HCT116 (cell line): ENCODE measurements at regions not wholly inside any gene's neighbourhood (a gene's known extent, or its start where the extent isn't known, plus 50 kb on each side); places are given as distances from the start of the nearest gene placed in this dataset.

Experiments used
- ATAC-seq: fragments of 200-7000 bp; cut with Tn5 transposase; 2 replicates; pipeline ENCODE4 v1.9.1; 2020; ENCODE audit warnings: mild to moderate bottlenecking, moderate library complexity
- BruUV-seq: library from RNA; stranded (reverse); fragments of 400-500 nt; replicated peaks from 2 replicates; lab custom pipeline; 2021; lab: Mats Ljungman, UMichigan
- CTCF ChIA-PET: fragments of 300-600 bp; sonication (Branson Sonifier 250); formaldehyde crosslinking; loops from one replicate; lab custom pipeline; 2021; ENCODE audit warnings: antibody characterized with exemption; lab: Charles Lee
- POLR2A ChIA-PET: fragments of 300-600, 350-600 bp; sonication (Branson Sonifier 250); formaldehyde crosslinking; loops from one replicate; lab custom pipeline; 2021; ENCODE audit warnings: antibody characterized with exemption; lab: Charles Lee
- RAD21 ChIA-PET, 2 experiments: fragments of 300-600 bp; sonication (Branson Sonifier 250); formaldehyde crosslinking; loops; one replicate each; lab custom pipeline; 2023; ENCODE audit warnings: low total read pairs in 2 of 2; ENCODE audit not compliant: uncharacterized antibody in 2 of 2, unreplicated experiment in 2 of 2, low non-redundant PET in 1 of 2; lab: Charles Lee
- DNase-seq: peaks from one replicate; pipeline ENCODE4 v3.0.0-alpha.2; 2010; ENCODE audit warnings: low read depth, low spot score
- H2AFZ ChIP-seq: fragments of 200-600 bp; shearing (Covaris generic), sonication (generic); 2 replicates; pipeline ENCODE4 v1.6.1; 2017; ENCODE audit warnings: low read depth, mixed run types, mixed read lengths, antibody characterized with exemption, low read length; ENCODE audit not compliant: poor library complexity, severe bottlenecking
- H3K27ac ChIP-seq: 2 replicates; pipeline ENCODE4 v1.5.1; 2012; ENCODE audit warnings: low read depth, low read length
- H3K27me3 ChIP-seq: fragments of 200-600 bp; sonication (generic); 2 replicates; pipeline ENCODE4 v1.6.1; 2016; ENCODE audit warnings: mixed run types, low read length, mixed read lengths; ENCODE audit not compliant: insufficient read depth
- H3K36me3 ChIP-seq, 2 experiments: fragments of 200-500 bp in 1 of 2; fragments of 200-600 bp in 1 of 2; sonication (Bioruptor generic) in 1 of 2; sonication (generic) in 1 of 2; 2 replicates each; pipeline versions ENCODE4 v1.5.1 to v1.6.1; 2014 to 2016; ENCODE audit warnings: low read length in 2 of 2, inconsistent platforms in 1 of 2, mixed read lengths in 1 of 2, mixed run types in 1 of 2; ENCODE audit not compliant: insufficient read depth in 2 of 2, control insufficient read depth in 1 of 2
- H3K4me1 ChIP-seq, 2 experiments: fragments of 200-600 bp in 1 of 2; sonication (generic) in 1 of 2; 2 replicates each; pipeline versions ENCODE4 v1.5.1 to v1.6.1; 2012 to 2017; ENCODE audit warnings: low read length in 2 of 2, inconsistent platforms in 1 of 2, mild to moderate bottlenecking in 1 of 2, mixed read lengths in 1 of 2, mixed run types in 1 of 2, moderate library complexity in 1 of 2; ENCODE audit not compliant: insufficient read depth in 2 of 2, control insufficient read depth in 1 of 2
- H3K4me2 ChIP-seq: fragments of 200-600 bp; sonication (generic); 2 replicates; pipeline ENCODE4 v1.6.1; 2017; ENCODE audit warnings: mixed run types, low read length, mixed read lengths
- H3K4me3 ChIP-seq, 2 experiments: fragments of 200-600 bp in 1 of 2; sonication (generic) in 1 of 2; replicated peaks in 1 of 2; 2 replicates each; pipeline ENCODE4 v1.5.1; 2011 to 2016; ENCODE audit warnings: low read length in 2 of 2, control low read depth in 1 of 2, low read depth in 1 of 2, mild to moderate bottlenecking in 1 of 2, mixed read lengths in 1 of 2, mixed run types in 1 of 2
- H3K79me2 ChIP-seq: fragments of 200-600 bp; sonication (generic); 2 replicates; pipeline ENCODE4 v1.6.1; 2017; ENCODE audit warnings: mild to moderate bottlenecking, mixed run types, low read length, moderate library complexity, mixed read lengths; ENCODE audit not compliant: insufficient read depth
- H3K9ac ChIP-seq: fragments of 200-600 bp; sonication (generic); 2 replicates; pipeline ENCODE4 v1.6.1; 2016; ENCODE audit warnings: low read length, mixed read lengths
- H3K9me2 ChIP-seq: fragments of 200-600 bp; sonication (generic), shearing (Covaris generic); 2 replicates; pipeline ENCODE4 v1.6.1; 2017; ENCODE audit warnings: mixed run types, mild to moderate bottlenecking, moderate library complexity; ENCODE audit not compliant: insufficient read depth
- H3K9me3 ChIP-seq, 2 experiments: fragments of 200-500 bp in 1 of 2; fragments of 200-600 bp in 1 of 2; sonication (Bioruptor generic) in 1 of 2; sonication (generic) in 1 of 2; 2 replicates each; pipeline ENCODE4 v1.6.1; 2014 to 2017; ENCODE audit warnings: low read length in 2 of 2, mixed read lengths in 2 of 2, inconsistent platforms in 1 of 2, low read depth in 1 of 2, mild to moderate bottlenecking in 1 of 2, mixed run types in 1 of 2, moderate library complexity in 1 of 2; ENCODE audit not compliant: control insufficient read depth in 1 of 2, insufficient read depth in 1 of 2
- H4K20me1 ChIP-seq: fragments of 200-600 bp; sonication (generic), shearing (Covaris generic); 2 replicates; pipeline ENCODE4 v1.6.1; 2017; ENCODE audit warnings: mixed run types, mild to moderate bottlenecking, moderate library complexity; ENCODE audit not compliant: insufficient read depth
- CBX3 ChIP-seq: IDR thresholded peaks from 2 replicates; pipeline ENCODE4 v1.6.1; 2012; ENCODE audit warnings: low read depth
- EGR1 ChIP-seq: IDR thresholded peaks from 2 replicates; pipeline ENCODE4 v1.6.1; 2012; ENCODE audit warnings: low read depth
- EZH2phosphoT487 ChIP-seq: fragments of 200-600 bp; IDR thresholded peaks from 2 replicates; pipeline ENCODE4 v1.6.1; 2018; ENCODE audit warnings: antibody characterized with exemption, borderline replicate concordance
- JUND ChIP-seq: IDR thresholded peaks from 2 replicates; pipeline ENCODE4 v1.6.1; 2012
- MAX ChIP-seq: IDR thresholded peaks from 2 replicates; pipeline ENCODE4 v1.6.1; 2012
- POLR2AphosphoS5 ChIP-seq: IDR thresholded peaks from 2 replicates; pipeline ENCODE4 v1.6.1; 2011; ENCODE audit warnings: mild to moderate bottlenecking, low read depth, low read length, moderate library complexity
- RAD21 ChIP-seq: IDR thresholded peaks from 2 replicates; pipeline ENCODE4 v1.6.1; 2012; ENCODE audit warnings: low read depth, mild to moderate bottlenecking
- SP1 ChIP-seq: IDR thresholded peaks from 2 replicates; pipeline ENCODE4 v1.6.1; 2012; ENCODE audit warnings: low read depth
- SRF ChIP-seq: IDR thresholded peaks from 2 replicates; pipeline ENCODE4 v1.6.1; 2012; ENCODE audit warnings: low read depth
- TCF7L2 ChIP-seq: IDR thresholded peaks from 2 replicates; pipeline ENCODE4 v1.7.0; 2011; ENCODE audit warnings: borderline replicate concordance, inconsistent platforms; ENCODE audit not compliant: insufficient read depth, insufficient read length; ENCODE audit errors: extremely low read depth
- YY1 ChIP-seq: IDR thresholded peaks from 2 replicates; pipeline ENCODE4 v1.6.1; 2011; ENCODE audit warnings: low read length, low read depth, moderate library complexity, mild to moderate bottlenecking; ENCODE audit not compliant: insufficient replicate concordance; ENCODE audit errors: extremely low read depth
- ZFX ChIP-seq: fragments of 450-650 bp; IDR thresholded peaks from 2 replicates; pipeline ENCODE4 v1.6.1; 2017
- intact Hi-C: fragments of 100-400 bp; cut with micrococcal nuclease; formaldehyde crosslinking; loops from 2 replicates; pipeline ENCODE4 v1.10.0; 2022
- TF ChIP-seq, protein P1 (sequence below), 3 experiments: fragments of 200-600 bp in 1 of 3; sonication (generic) in 1 of 3; IDR thresholded peaks in 2 of 3; conservative IDR thresholded peaks in 1 of 3; 2 replicates each; pipeline ENCODE4 v1.5.1; 2012 to 2017; ENCODE audit warnings: low read depth in 2 of 3, low read length in 2 of 3, antibody characterized with exemption in 1 of 3, borderline replicate concordance in 1 of 3, control low read depth in 1 of 3, mild to moderate bottlenecking in 1 of 3, mixed read lengths in 1 of 3, mixed run types in 1 of 3, moderate library complexity in 1 of 3; ENCODE audit not compliant: insufficient read depth in 1 of 3
- TF ChIP-seq, protein P2 (sequence below): IDR thresholded peaks from 2 replicates; pipeline ENCODE4 v1.6.1; 2011; ENCODE audit warnings: mild to moderate bottlenecking, low read length, moderate library complexity; ENCODE audit not compliant: insufficient replicate concordance; ENCODE audit errors: extremely low read depth

DNA sequence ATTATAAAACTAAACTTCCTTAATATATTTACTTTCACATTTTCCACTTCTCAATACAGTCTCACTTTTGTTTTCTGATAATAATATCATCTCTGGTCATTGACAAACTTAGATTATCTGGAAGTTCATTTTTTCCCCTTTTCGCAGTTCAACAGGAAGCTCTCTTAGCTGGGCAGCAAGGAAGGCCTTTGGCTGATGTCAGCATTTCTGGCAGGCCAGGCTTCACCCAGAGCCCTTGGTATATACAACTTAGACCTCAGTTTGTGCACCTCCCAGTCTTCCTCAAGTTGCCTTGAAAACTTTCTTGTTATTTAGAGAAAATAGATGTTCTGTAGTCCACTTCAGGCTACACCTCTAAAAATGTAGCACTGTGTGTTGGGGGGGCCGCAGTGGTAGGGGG is 1103.6 kb downstream of the AMY1C start (continued):
- TF ChIP-seq, protein P1, sequence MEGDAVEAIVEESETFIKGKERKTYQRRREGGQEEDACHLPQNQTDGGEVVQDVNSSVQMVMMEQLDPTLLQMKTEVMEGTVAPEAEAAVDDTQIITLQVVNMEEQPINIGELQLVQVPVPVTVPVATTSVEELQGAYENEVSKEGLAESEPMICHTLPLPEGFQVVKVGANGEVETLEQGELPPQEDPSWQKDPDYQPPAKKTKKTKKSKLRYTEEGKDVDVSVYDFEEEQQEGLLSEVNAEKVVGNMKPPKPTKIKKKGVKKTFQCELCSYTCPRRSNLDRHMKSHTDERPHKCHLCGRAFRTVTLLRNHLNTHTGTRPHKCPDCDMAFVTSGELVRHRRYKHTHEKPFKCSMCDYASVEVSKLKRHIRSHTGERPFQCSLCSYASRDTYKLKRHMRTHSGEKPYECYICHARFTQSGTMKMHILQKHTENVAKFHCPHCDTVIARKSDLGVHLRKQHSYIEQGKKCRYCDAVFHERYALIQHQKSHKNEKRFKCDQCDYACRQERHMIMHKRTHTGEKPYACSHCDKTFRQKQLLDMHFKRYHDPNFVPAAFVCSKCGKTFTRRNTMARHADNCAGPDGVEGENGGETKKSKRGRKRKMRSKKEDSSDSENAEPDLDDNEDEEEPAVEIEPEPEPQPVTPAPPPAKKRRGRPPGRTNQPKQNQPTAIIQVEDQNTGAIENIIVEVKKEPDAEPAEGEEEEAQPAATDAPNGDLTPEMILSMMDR (IDR thresholded peaks at IDR 0.05 in 2 of 3, conservative IDR thresholded peaks at IDR 0.05 in 1 of 3; ENCODE audit: borderline replicate concordance in 1 of 3, insufficient read depth in 1 of 3, low read depth in 2 of 3, low read length in 2 of 3), result no peak
- TF ChIP-seq YY1 (no peak), RAD21 (no peak), TCF7L2 (no peak), POLR2AphosphoS5 (no peak), ZFX (no peak), JUND (no peak), MAX (no peak)
- TF ChIP-seq, protein P2, sequence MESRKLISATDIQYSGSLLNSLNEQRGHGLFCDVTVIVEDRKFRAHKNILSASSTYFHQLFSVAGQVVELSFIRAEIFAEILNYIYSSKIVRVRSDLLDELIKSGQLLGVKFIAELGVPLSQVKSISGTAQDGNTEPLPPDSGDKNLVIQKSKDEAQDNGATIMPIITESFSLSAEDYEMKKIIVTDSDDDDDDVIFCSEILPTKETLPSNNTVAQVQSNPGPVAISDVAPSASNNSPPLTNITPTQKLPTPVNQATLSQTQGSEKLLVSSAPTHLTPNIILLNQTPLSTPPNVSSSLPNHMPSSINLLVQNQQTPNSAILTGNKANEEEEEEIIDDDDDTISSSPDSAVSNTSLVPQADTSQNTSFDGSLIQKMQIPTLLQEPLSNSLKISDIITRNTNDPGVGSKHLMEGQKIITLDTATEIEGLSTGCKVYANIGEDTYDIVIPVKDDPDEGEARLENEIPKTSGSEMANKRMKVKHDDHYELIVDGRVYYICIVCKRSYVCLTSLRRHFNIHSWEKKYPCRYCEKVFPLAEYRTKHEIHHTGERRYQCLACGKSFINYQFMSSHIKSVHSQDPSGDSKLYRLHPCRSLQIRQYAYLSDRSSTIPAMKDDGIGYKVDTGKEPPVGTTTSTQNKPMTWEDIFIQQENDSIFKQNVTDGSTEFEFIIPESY, result no peak

DNA sequence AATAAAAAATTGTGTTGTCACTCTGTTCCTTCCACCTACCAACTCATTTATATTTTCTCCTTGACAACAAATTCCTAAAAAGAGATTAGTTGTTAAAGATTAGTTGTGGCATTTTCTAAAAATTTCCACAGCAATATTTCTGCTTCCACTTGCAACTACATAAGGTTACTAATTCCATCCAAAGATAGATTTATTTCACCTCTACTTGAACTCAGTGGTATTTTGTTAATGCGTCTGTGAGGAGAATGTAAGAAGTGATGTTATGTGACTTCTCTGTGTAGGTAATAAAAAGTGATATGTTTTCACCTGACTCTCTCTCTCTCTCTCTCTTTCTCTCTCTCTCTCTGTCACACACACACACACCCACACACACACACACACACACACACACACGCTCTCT is 1104.8 kb downstream of the AMY1C start:
- Histone ChIP-seq H3K27ac (no peak overlapping the region), H3K4me1 (no peaks in the 10 kb centered on the region), H3K36me3 (no peaks in the 10 kb centered on the region), H3K9me2 (no peaks in the 10 kb centered on the region), H3K4me2 (no peak overlapping the region), H3K9me3 (peaks cover 0 to 7% of the 10 kb centered on the region in 2 experiments; a peak in 2 of 4 replicates), H3K4me3 (no peak overlapping the region), H3K9ac (no peak overlapping the region), H4K20me1 (no peaks in the 10 kb centered on the region), H2AFZ (no peak overlapping the region), H3K27me3 (no peaks in the 10 kb centered on the region), H3K79me2 (no peaks in the 10 kb centered on the region)
- DNase-seq (no peak), ATAC-seq (no peak)
- ChIA-PET RAD21 (no interaction called here), POLR2A (no interaction called here), CTCF (no interaction called here)
- intact Hi-C loops, result no loop called here
- no TSS peak for BruUV-seq
- TF ChIP-seq EZH2phosphoT487 (no peak), CBX3 (no peak), EGR1 (no peak), POLR2AphosphoS5 (no peak), SRF (no peak), SP1 (no peak), JUND (no peak)
- TF ChIP-seq, protein P2, result no peak
